ENCODE measurements at regions not wholly inside any gene's neighbourhood (a gene's known extent, or its start where the extent isn't known, plus 50 kb on each side); places are given as distances from the start of the nearest gene placed in this dataset.

GRCh38 chr2:16615687-16616615 is 49.7 kb downstream of the CYRIA start:
- no peak for DNase-seq (ENCODE audit: low read depth, low spot score)
- no peak overlapping the region for H3K4me3 ChIP-seq (ENCODE audit: low read length)

GRCh38 chr2:16615246-16615645 is 50.4 kb downstream of the CYRIA start:
- DNase-seq (ENCODE audit: low read depth, low spot score) = no peak
- no peak overlapping the region for H3K4me3 ChIP-seq (ENCODE audit: low read length)

GRCh38 chr2:16614314-16614860 is 51.2 kb downstream of the CYRIA start:
- DNase-seq (ENCODE audit: low read depth, low spot score) = no peak
- H3K4me3 ChIP-seq (ENCODE audit: low read length) = no peak overlapping the region

GRCh38 chr2:16613539-16614011 is 52.1 kb downstream of the CYRIA start:
- no peak for DNase-seq (ENCODE audit: low read depth, low spot score)
- H3K4me3 ChIP-seq (ENCODE audit: low read length) = no peak overlapping the region

GRCh38 chr2:16612490-16612889 is 53.1 kb downstream of the CYRIA start:
- no peak overlapping the region for H3K4me3 ChIP-seq (ENCODE audit: low read length)
- DNase-seq (ENCODE audit: low read depth, low spot score) = no peak

GRCh38 chr2:16609786-16610185 is 55.8 kb downstream of the CYRIA start:
- no peak overlapping the region for H3K4me3 ChIP-seq (ENCODE audit: low read length)
- no peak for DNase-seq (ENCODE audit: low read depth, low spot score)

- peak; percentile 82 for DNase-seq (ENCODE audit: low read depth, low spot score)
- peak overlapping the region; percentile 63 for H3K4me3 ChIP-seq (ENCODE audit: low read length)
These were observed 56.7 kb downstream of the CYRIA start for GRCh38 chr2:16608661-16609643.

- H3K4me3 ChIP-seq (ENCODE audit: low read length) = no peak overlapping the region
- no peak for DNase-seq (ENCODE audit: low read depth, low spot score)
These were observed 58.3 kb downstream of the CYRIA start for GRCh38 chr2:16607301-16607700.

- no peak for DNase-seq (ENCODE audit: low read depth, low spot score)
- H3K4me3 ChIP-seq (ENCODE audit: low read length) = no peak overlapping the region
These were observed 61.4 kb downstream of the CYRIA start for GRCh38 chr2:16604236-16604635.

GRCh38 chr2:16591370-16591933 is 74.2 kb downstream of the CYRIA start:
- H3K4me3 ChIP-seq (ENCODE audit: low read length) = no peak overlapping the region
- DNase-seq (ENCODE audit: low read depth, low spot score) = no peak

- H3K4me3 ChIP-seq (ENCODE audit: low read length) = no peak overlapping the region
- DNase-seq (ENCODE audit: low read depth, low spot score) = no peak
These were observed 76.2 kb downstream of the CYRIA start for GRCh38 chr2:16589465-16589864.

GRCh38 chr2:16588565-16588964 is 77.1 kb downstream of the CYRIA start:
- no peak for DNase-seq (ENCODE audit: low read depth, low spot score)
- H3K4me3 ChIP-seq (ENCODE audit: low read length) = no peak overlapping the region

GRCh38 chr2:16587601-16588000 is 78.0 kb downstream of the CYRIA start:
- DNase-seq (ENCODE audit: low read depth, low spot score) = no peak
- H3K4me3 ChIP-seq (ENCODE audit: low read length) = no peak overlapping the region

GRCh38 chr2:16584824-16585540 is 80.7 kb downstream of the CYRIA start:
- no peak overlapping the region for H3K4me3 ChIP-seq (ENCODE audit: low read length)
- DNase-seq (ENCODE audit: low read depth, low spot score) = no peak

- no peak overlapping the region for H3K4me3 ChIP-seq (ENCODE audit: low read length)
- DNase-seq (ENCODE audit: low read depth, low spot score) = no peak
These were observed 81.5 kb downstream of the CYRIA start for GRCh38 chr2:16584084-16584483.

GRCh38 chr2:16581241-16581640 is 84.4 kb downstream of the CYRIA start:
- H3K4me3 ChIP-seq (ENCODE audit: low read length) = no peak overlapping the region
- DNase-seq (ENCODE audit: low read depth, low spot score) = no peak

- no peak for DNase-seq (ENCODE audit: low read depth, low spot score)
- no peak overlapping the region for H3K4me3 ChIP-seq (ENCODE audit: low read length)
These were observed 87.6 kb downstream of the CYRIA start for GRCh38 chr2:16578081-16578480.

- DNase-seq (ENCODE audit: low read depth, low spot score) = no peak
- no peak overlapping the region for H3K4me3 ChIP-seq (ENCODE audit: low read length)
These were observed 95.1 kb downstream of the CYRIA start for GRCh38 chr2:16570516-16570915.

Data from Jurkat, Clone E6-1 (cell line).